ENCODE measurements at regions not wholly inside any gene's neighbourhood (a gene's known extent, or its start where the extent isn't known, plus 50 kb on each side); places are given as distances from the start of the nearest gene placed in this dataset.

- TF ChIP-seq POLR2A (IDR thresholded peaks at IDR 0.05), result no peak
- TF ChIP-seq POLR2AphosphoS5 (IDR thresholded peaks at IDR 0.05), result no peak
- TF ChIP-seq, protein P1, sequence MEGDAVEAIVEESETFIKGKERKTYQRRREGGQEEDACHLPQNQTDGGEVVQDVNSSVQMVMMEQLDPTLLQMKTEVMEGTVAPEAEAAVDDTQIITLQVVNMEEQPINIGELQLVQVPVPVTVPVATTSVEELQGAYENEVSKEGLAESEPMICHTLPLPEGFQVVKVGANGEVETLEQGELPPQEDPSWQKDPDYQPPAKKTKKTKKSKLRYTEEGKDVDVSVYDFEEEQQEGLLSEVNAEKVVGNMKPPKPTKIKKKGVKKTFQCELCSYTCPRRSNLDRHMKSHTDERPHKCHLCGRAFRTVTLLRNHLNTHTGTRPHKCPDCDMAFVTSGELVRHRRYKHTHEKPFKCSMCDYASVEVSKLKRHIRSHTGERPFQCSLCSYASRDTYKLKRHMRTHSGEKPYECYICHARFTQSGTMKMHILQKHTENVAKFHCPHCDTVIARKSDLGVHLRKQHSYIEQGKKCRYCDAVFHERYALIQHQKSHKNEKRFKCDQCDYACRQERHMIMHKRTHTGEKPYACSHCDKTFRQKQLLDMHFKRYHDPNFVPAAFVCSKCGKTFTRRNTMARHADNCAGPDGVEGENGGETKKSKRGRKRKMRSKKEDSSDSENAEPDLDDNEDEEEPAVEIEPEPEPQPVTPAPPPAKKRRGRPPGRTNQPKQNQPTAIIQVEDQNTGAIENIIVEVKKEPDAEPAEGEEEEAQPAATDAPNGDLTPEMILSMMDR (IDR thresholded peaks at IDR 0.05), result no peak
Observed at GRCh38 chr16:35911899-35912298, 2452.5 kb downstream of the TP53TG3F start.
